ENCODE measurements at regions not wholly inside any gene's neighbourhood (a gene's known extent, or its start where the extent isn't known, plus 50 kb on each side); places are given as distances from the start of the nearest gene placed in this dataset.
A peak's percentile ranks its signal among the peaks of the same experiment; 100 is the strongest.

DNA sequence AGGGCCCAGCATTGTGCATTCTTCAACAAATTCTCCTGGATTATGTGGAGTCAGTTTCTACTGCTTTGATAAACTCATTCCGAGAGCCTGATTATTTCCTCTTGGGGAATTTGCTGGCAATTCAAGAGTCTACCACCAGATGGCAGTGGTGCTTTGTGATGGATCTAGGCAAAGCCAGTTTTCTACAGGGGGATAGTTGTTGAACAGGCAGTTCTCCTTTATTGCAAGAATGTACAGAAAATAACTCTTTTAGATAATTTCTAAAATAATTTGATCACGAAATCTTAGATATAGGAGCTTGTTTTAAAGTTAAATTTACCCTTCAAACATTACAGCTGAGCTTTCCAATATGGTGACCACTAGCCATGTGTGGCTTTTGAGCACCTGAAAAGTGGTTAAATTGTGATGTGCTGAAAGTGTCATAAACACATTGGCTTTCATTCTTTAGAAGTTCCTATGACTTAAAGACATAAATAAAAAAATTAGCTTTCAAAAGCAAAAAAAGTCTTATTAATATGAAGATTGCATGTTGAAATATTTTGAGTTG is 66.7 kb upstream of the HAAO start:
- ChIA-PET POLR2A (no interaction called here), CTCF (interaction anchor here (0.7 to 2.1 kb wide), 29 partner anchors 9 to 751 kb away, joined by 3 to 13 read pairs (median 4); no protein-coding TSS in a partner anchor)
- TF ChIP-seq, protein P1, sequence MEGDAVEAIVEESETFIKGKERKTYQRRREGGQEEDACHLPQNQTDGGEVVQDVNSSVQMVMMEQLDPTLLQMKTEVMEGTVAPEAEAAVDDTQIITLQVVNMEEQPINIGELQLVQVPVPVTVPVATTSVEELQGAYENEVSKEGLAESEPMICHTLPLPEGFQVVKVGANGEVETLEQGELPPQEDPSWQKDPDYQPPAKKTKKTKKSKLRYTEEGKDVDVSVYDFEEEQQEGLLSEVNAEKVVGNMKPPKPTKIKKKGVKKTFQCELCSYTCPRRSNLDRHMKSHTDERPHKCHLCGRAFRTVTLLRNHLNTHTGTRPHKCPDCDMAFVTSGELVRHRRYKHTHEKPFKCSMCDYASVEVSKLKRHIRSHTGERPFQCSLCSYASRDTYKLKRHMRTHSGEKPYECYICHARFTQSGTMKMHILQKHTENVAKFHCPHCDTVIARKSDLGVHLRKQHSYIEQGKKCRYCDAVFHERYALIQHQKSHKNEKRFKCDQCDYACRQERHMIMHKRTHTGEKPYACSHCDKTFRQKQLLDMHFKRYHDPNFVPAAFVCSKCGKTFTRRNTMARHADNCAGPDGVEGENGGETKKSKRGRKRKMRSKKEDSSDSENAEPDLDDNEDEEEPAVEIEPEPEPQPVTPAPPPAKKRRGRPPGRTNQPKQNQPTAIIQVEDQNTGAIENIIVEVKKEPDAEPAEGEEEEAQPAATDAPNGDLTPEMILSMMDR (IDR thresholded peaks at IDR 0.05; ENCODE audit: control extremely low read depth, extremely low read depth, low read depth, missing control alignments), result peak; percentile 81
- peak; percentile 72 for DNase-seq (ENCODE audit: extremely low spot score)

DNA sequence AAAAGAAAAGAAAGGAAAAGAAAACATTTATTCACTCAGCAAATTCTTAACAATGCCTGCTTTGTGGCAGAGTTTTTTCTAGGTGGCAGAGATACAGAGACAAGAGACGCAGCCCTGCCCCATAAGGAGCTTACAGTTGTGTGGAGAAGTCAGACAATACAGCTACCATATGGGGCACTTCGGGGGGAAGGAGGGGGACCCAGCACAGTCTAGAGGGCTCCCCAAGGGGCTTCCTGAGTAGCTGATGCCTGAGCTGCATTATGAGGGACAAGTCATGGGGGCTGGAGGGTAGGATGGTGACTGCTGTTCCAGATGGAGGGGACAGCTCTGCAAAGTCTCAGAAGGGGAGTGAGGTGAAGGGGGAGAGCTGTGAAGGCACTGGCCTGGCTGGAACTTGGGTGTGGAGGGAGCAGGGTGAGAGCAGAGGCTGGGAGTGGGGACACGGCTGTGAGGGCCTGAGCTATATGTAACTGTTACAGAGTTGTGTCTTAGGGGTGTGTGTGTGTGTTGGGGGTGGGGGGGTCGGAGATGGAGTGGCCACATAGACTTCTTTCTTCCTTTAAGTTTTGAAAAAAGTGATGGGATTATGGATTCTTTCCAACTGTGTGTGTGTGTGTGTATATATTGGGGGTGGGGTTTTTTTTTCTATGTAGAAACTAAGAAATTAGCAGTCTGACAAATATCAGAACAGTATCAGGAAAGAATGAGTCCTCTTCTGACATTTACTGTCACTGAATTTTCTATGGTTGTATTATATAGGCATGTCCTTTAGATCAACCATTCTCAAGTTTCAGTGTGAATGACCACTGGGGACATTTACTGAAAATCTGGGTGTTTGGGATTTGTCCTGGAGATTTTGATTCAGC is 66.0 kb upstream of the HAAO start:
- CTCF ChIA-PET, result interaction anchor here (0.7 to 2.0 kb wide), 23 partner anchors 8 to 752 kb away, joined by 3 to 8 read pairs (median 3); no protein-coding TSS in a partner anchor
- POLR2A ChIA-PET, result no interaction called here
- TF ChIP-seq, protein P1 (IDR thresholded peaks at IDR 0.05; ENCODE audit: control extremely low read depth, extremely low read depth, low read depth, missing control alignments), result no peak
- no peak for DNase-seq (ENCODE audit: extremely low spot score)

DNA sequence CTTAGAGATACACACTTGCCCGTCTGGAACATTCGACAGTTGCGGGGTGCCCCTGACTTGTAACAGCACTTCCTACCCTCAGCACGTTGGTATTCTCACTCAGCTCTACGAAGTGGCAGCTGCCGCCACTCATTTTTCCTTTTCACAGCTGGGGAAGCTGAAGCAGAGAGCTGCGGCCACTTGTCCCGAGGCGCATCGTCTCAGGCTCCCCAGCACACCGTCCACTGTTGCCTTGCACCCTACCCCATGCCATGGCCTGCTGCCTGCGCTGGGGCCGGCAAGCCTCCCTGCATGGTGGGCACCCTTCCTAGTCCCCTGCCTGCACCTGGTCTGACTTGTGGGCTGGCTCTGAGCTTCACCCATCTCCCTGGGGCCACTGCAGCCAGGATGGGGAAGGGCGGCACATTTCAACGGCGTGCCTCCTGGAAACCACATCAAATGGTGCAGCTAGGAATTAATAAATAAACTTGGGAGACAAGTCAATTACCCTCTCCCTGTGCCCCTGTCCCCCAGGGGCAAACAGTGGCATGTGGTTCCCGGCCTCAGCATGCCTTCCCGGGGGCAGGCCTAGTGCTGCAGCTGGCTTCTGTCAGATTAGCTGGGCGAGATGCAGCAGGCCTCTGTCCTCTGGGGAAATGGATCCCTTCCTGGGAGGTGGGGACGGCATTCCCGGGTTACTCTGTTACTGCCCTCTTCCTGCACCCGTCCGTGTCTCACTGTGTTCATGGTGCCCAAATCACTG is 64.7 kb upstream of the HAAO start:
- ChIA-PET POLR2A (no interaction called here), CTCF (interaction anchor here (0.8 to 2.8 kb wide), 4 partner anchors 9 to 90 kb away, joined by 3 to 8 read pairs (median 4); no protein-coding TSS in a partner anchor)
- DNase-seq (ENCODE audit: extremely low spot score), result no peak
- TF ChIP-seq, protein P1 (IDR thresholded peaks at IDR 0.05; ENCODE audit: control extremely low read depth, extremely low read depth, low read depth, missing control alignments), result no peak

DNA sequence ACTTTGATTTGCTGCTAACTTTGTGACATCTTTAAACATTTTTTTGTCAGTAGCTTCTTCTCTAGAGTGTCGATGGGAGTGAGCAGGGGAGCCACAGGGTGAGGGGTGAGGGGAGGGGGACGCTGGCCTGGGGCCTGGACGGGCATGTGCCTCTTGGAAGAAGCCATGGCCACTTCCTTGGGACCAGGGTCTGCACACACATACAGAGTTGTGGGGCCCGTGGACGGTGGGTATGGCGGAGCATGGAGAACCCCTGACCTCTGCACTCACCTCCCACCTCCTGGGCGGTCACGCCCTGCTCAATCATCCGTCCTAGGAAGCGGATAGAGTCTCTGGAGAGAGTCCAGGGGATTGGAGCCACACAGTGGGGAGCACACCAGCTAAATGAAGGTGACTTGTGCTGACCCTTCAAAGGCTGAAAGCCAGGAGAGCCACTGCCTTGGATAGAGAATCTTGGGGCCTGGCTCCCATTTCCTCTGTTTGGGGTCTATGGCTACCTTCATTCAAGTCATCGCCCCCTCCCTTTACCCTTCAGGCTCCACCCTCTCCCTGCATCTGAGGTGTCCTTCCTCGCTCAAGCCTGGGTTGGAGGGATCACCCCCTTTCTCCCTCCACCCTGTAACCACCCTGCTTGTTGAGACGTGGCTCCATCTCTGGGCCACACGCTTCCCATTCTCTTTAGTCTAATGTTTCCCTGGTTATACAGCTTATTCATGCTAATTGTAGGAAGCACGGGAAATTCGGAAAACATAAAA is 63.9 kb upstream of the HAAO start:
- TF ChIP-seq, protein P1 (IDR thresholded peaks at IDR 0.05; ENCODE audit: control extremely low read depth, extremely low read depth, low read depth, missing control alignments), result no peak
- POLR2A ChIA-PET, result no interaction called here
- CTCF ChIA-PET, result interaction anchor here (1.1 to 2.8 kb wide), 3 partner anchors 8 to 91 kb away, joined by 3 to 8 read pairs (median 3); no protein-coding TSS in a partner anchor
- no peak for DNase-seq (ENCODE audit: extremely low spot score)

DNA sequence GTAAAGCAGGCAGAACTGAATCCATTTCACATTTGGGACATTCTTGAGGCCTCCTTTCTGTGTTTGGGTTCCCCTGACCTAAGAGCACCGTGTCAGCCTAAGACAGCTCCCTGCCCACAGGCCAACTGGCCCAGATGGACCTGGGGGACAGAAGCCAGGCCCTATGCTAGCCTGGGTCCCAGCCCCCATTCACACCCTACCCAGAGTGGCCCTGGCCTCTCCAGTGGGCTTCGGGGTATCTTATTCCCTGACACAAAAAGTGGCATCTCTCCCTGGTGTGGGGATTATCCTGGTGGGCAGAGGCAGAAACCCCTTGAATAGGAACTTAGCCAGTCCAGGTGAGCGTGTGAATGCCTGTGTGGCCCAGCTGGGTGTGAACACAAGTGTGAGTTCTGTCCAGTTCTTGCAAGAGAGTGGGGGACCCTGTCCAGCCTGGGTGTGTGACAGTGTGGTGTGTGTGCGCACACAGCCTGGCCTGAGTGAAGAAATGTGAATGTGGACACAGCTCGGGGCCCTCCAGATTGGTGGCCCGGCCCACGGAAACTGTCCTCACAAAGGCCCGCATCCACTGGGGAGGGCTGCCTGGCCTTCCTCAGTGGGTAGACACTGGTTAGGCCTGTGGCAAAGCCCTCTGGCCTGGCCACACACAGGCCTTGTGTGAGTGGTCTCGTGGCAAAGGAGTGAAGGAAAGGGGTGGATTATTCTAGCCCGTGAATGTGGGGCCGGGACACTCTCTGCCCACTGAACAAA is 63.0 kb upstream of the HAAO start:
- CTCF ChIA-PET, result interaction anchor here (1.1 to 2.8 kb wide), 3 partner anchors 10 to 686 kb away, joined by 3 to 8 read pairs (median 3); no protein-coding TSS in a partner anchor
- no peak for DNase-seq (ENCODE audit: extremely low spot score)
- TF ChIP-seq, protein P1 (IDR thresholded peaks at IDR 0.05; ENCODE audit: control extremely low read depth, extremely low read depth, low read depth, missing control alignments), result no peak
- POLR2A ChIA-PET, result no interaction called here

All from GM10248 (cell line).